IMR-90 (cell line): ENCODE measurements at regions not wholly inside any gene's neighbourhood (a gene's known extent, or its start where the extent isn't known, plus 50 kb on each side); places are given as distances from the start of the nearest gene placed in this dataset.

ENCODE experiments used
- ATAC-seq: fragments of 200-7000 bp; cut with Tn5 transposase; 2 replicates; pipeline ENCODE4 v1.9.1; 2020; ENCODE audit warnings: low read depth, mild to moderate bottlenecking, moderate library complexity
- BruUV-seq: library from RNA; stranded (reverse); fragments of 400-500 nt; replicated peaks from 2 replicates; lab custom pipeline; 2021; lab: Mats Ljungman, UMichigan
- CTCF ChIA-PET: fragments of 300-600 bp; formaldehyde crosslinking; extraction: SDS; loops from one replicate; lab custom pipeline; 2021; ENCODE audit warnings: antibody characterized with exemption; lab: Yijun Ruan, JAX
- POLR2A ChIA-PET: fragments of 300-600 bp; sonication (Branson Sonifier 250); formaldehyde crosslinking; loops from one replicate; lab custom pipeline; 2022; ENCODE audit warnings: antibody characterized with exemption; ENCODE audit not compliant: unreplicated experiment; lab: Charles Lee
- DNase-seq: peaks from one replicate; pipeline ENCODE4 v3.0.0; 2013
- H2AFZ ChIP-seq: replicated peaks from 2 replicates; pipeline ENCODE3; 2013; ENCODE audit warnings: low read length, mild to moderate bottlenecking; ENCODE audit not compliant: poor library complexity
- H2AK5ac ChIP-seq: 2 replicates; pipeline ENCODE4 v1.6.1; 2013; ENCODE audit warnings: low read depth, low read length, inconsistent platforms
- H2AK9ac ChIP-seq: replicated peaks from 2 replicates; pipeline ENCODE3; 2013; ENCODE audit warnings: mild to moderate bottlenecking, low read depth, low read length, moderate library complexity; ENCODE audit not compliant: poor library complexity
- H2BK120ac ChIP-seq: 2 replicates; pipeline ENCODE4 v1.6.1; 2013; ENCODE audit warnings: low read depth, low read length, inconsistent platforms
- H2BK15ac ChIP-seq: 3 replicates; pipeline ENCODE4 v1.6.1; 2013; ENCODE audit warnings: low read depth, low read length, inconsistent platforms
- H2BK20ac ChIP-seq: 2 replicates; pipeline ENCODE4 v1.6.1; 2013; ENCODE audit warnings: low read depth, mild to moderate bottlenecking, inconsistent platforms, low read length, moderate library complexity
- H2BK5ac ChIP-seq: 2 replicates; pipeline ENCODE4 v1.6.1; 2013; ENCODE audit warnings: mild to moderate bottlenecking, low read depth, low read length, inconsistent platforms; ENCODE audit not compliant: poor library complexity, severe bottlenecking
- H3K14ac ChIP-seq: replicated peaks from 2 replicates; pipeline ENCODE4 v1.6.1; 2013; ENCODE audit warnings: low read depth, low read length, inconsistent platforms
- H3K18ac ChIP-seq: 2 replicates; pipeline ENCODE4 v1.6.1; 2013; ENCODE audit warnings: low read depth, low read length, control low read depth
- H3K23ac ChIP-seq: 2 replicates; pipeline ENCODE4 v1.6.1; 2013; ENCODE audit warnings: low read depth, low read length, inconsistent platforms
- H3K27ac ChIP-seq: 2 replicates; pipeline ENCODE4 v1.5.1; 2013; ENCODE audit warnings: mild to moderate bottlenecking, control low read depth, low read length; ENCODE audit not compliant: insufficient read depth
- H3K27me3 ChIP-seq: 2 replicates; pipeline ENCODE4 v1.6.1; 2013; ENCODE audit warnings: low read length; ENCODE audit not compliant: control insufficient read depth, insufficient read depth
- H3K36me3 ChIP-seq: 2 replicates; pipeline ENCODE4 v1.6.1; 2013; ENCODE audit warnings: low read length, mixed read lengths; ENCODE audit not compliant: control insufficient read depth, insufficient read depth
- H3K4ac ChIP-seq: 2 replicates; pipeline ENCODE4 v1.6.1; 2013; ENCODE audit warnings: low read depth, low read length, inconsistent platforms
- H3K4me1 ChIP-seq: 2 replicates; pipeline ENCODE4 v1.6.1; 2013; ENCODE audit warnings: low read length, mixed read lengths; ENCODE audit not compliant: control insufficient read depth, insufficient read depth
- H3K4me2 ChIP-seq: 2 replicates; pipeline ENCODE4 v1.6.1; 2013; ENCODE audit warnings: low read depth, mild to moderate bottlenecking, control low read depth, low read length, moderate library complexity
- H3K4me3 ChIP-seq: 2 replicates; pipeline ENCODE4 v1.5.1; 2013; ENCODE audit warnings: low read depth, mild to moderate bottlenecking, control low read depth, low read length, moderate library complexity; ENCODE audit not compliant: insufficient read depth
- H3K56ac ChIP-seq: 2 replicates; pipeline ENCODE4 v1.6.1; 2013; ENCODE audit warnings: low read length, inconsistent platforms; ENCODE audit not compliant: insufficient read depth; ENCODE audit errors: extremely low read depth
- H3K79me1 ChIP-seq, 2 experiments: 2 replicates each; pipeline ENCODE4 v1.6.1; 2013; ENCODE audit warnings: low read length in 2 of 2, inconsistent platforms in 1 of 2, low read depth in 1 of 2
- H3K9ac ChIP-seq: 2 replicates; pipeline ENCODE4 v1.6.1; 2013; ENCODE audit warnings: low read depth, low read length, control low read depth
- H3K9me1 ChIP-seq: 2 replicates; pipeline ENCODE4 v1.6.1; 2013; ENCODE audit warnings: low read length, inconsistent platforms; ENCODE audit not compliant: insufficient read depth
- H3K9me3 ChIP-seq: 2 replicates; pipeline ENCODE4 v1.6.1; 2013; ENCODE audit warnings: low read length; ENCODE audit not compliant: control insufficient read depth, insufficient read depth
- H4K20me1 ChIP-seq: 2 replicates; pipeline ENCODE4 v1.6.1; 2013; ENCODE audit warnings: low read length, inconsistent platforms; ENCODE audit not compliant: insufficient read depth
- H4K5ac ChIP-seq: 2 replicates; pipeline ENCODE4 v1.6.1; 2013; ENCODE audit warnings: mild to moderate bottlenecking, low read depth, low read length, control low read depth
- H4K8ac ChIP-seq, 2 experiments: 2 replicates each; pipeline ENCODE4 v1.6.1; 2013; ENCODE audit warnings: low read depth in 2 of 2, low read length in 2 of 2, control low read depth in 1 of 2, inconsistent platforms in 1 of 2
- H4K91ac ChIP-seq: 2 replicates; pipeline ENCODE4 v1.6.1; 2013; ENCODE audit warnings: low read depth, low read length, inconsistent platforms; ENCODE audit not compliant: insufficient read depth
- BHLHE40 ChIP-seq: fragments of 150-350 bp; IDR thresholded peaks from 2 replicates; pipeline ENCODE4 v1.6.1; 2016; ENCODE audit warnings: mild to moderate bottlenecking, low read depth, low read length
- CHD1 ChIP-seq: IDR thresholded peaks from 2 replicates; pipeline ENCODE4 v1.6.1; 2012; ENCODE audit warnings: low read depth, low read length, improper control_type of control experiment
- FOS ChIP-seq: fragments of 150-350 bp; IDR thresholded peaks from 2 replicates; pipeline ENCODE4 v1.6.1; 2016; ENCODE audit warnings: low read depth, low read length
- MAZ ChIP-seq: IDR thresholded peaks from 2 replicates; pipeline ENCODE4 v1.6.1; 2012; ENCODE audit warnings: low read depth, mild to moderate bottlenecking, low read length, improper control_type of control experiment, moderate library complexity, borderline replicate concordance
- MXI1 ChIP-seq: IDR thresholded peaks from 2 replicates; pipeline ENCODE4 v1.6.1; 2012; ENCODE audit warnings: low read depth, mild to moderate bottlenecking, low read length, moderate library complexity, borderline replicate concordance
- POLR2A ChIP-seq: IDR thresholded peaks from 2 replicates; pipeline ENCODE4 v1.6.1; 2012; ENCODE audit warnings: mild to moderate bottlenecking, low read depth, low read length
- RAD21 ChIP-seq: IDR thresholded peaks from 2 replicates; pipeline ENCODE4 v1.6.1; 2012; ENCODE audit warnings: low read length, improper control_type of control experiment
- RFX5 ChIP-seq: IDR thresholded peaks from 2 replicates; pipeline ENCODE4 v1.8.0; 2012; ENCODE audit warnings: low read depth, mild to moderate bottlenecking, low read length, moderate library complexity
- whole genome bisulfite sequencing, 2 experiments: methylation state at CpG; one replicate each; pipeline versions ENCODE4 v1.1.5 to v1.1.7; 2013; ENCODE audit warnings: missing lambda C conversion rate in 2 of 2; ENCODE audit not compliant: insufficient read length in 1 of 2; ENCODE audit errors: extremely low coverage in 2 of 2; 5-methylcytosine and 5-hydroxymethylcytosine counted together
- dilution Hi-C: fragments of 300-500 bp; cut with HindIII; formaldehyde crosslinking; loops from one replicate; pipeline ENCODE4 v1.14.3; 2018; ENCODE audit warnings: low sequenced_read_pairs; ENCODE audit not compliant: unreplicated experiment
- in situ Hi-C: fragments of 300-500 bp; cut with MboI; formaldehyde crosslinking; loops from 3 replicates; pipeline ENCODE4 v1.14.3; 2019; ENCODE audit warnings: low sequenced_read_pairs, inconsistent platforms, mixed read lengths
- intact Hi-C: fragments of 100-400 bp; cut with micrococcal nuclease; formaldehyde crosslinking; loops from 2 replicates; pipeline ENCODE4 v1.10.0; 2022
- TF ChIP-seq, protein P1 (sequence below): fragments of 150-350 bp; IDR thresholded peaks from 2 replicates; pipeline ENCODE4 v1.6.1; 2016; ENCODE audit warnings: low read depth, mild to moderate bottlenecking, low read length, moderate library complexity, borderline replicate concordance

DNA sequence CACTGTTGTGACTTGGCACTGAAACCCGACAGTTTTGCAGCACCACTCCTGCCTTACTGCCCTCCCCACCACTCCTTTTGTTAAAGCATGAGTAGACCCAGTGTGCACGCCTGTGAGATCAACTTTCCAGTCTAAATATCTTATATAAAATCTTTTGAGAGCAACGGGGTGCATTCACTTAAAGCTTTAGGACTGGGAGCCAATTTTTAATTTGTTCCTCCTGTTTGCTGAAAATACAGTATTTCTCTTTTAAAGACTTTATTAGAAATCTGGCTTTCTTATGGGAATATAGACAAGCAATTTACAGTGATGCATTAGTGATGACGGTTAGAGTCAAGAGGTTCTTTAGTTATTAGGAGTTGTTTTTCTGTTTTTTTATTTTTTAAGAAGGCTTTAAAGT is 397.5 kb downstream of the TMEM167A start:
- no peaks in the 10 kb centered on the region for H3K4me1 ChIP-seq
- H3K36me3 ChIP-seq = no peaks in the 10 kb centered on the region
- H3K9ac ChIP-seq = no peak overlapping the region
- TF ChIP-seq FOS (no peak), RAD21 (no peak), MAZ (no peak), POLR2A (no peak), BHLHE40 (no peak), RFX5 (no peak), CHD1 (no peak), MXI1 (no peak)
- TF ChIP-seq, protein P1, sequence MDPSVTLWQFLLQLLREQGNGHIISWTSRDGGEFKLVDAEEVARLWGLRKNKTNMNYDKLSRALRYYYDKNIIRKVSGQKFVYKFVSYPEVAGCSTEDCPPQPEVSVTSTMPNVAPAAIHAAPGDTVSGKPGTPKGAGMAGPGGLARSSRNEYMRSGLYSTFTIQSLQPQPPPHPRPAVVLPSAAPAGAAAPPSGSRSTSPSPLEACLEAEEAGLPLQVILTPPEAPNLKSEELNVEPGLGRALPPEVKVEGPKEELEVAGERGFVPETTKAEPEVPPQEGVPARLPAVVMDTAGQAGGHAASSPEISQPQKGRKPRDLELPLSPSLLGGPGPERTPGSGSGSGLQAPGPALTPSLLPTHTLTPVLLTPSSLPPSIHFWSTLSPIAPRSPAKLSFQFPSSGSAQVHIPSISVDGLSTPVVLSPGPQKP = no peak
- no peak for ATAC-seq
- H4K8ac ChIP-seq = no peak overlapping the region
- no peak overlapping the region for H2AK5ac ChIP-seq
- no peaks in the 10 kb centered on the region for H3K9me1 ChIP-seq
- no CpG with 5 or more reads among the region's 4 CpGs for WGBS, 2 experiments
- no peak overlapping the region for H4K5ac ChIP-seq
- H2BK120ac ChIP-seq = no peak overlapping the region
- ChIA-PET POLR2A (no interaction called here), CTCF (no interaction called here)
- intact Hi-C loops = no loop called here
- H2BK15ac ChIP-seq = no peak overlapping the region
- no peak for DNase-seq
- H3K4me2 ChIP-seq = no peak overlapping the region
- no peak overlapping the region for H3K27ac ChIP-seq
- no peak overlapping the region for H3K56ac ChIP-seq
- H2AK9ac ChIP-seq = no peak overlapping the region
- no peak overlapping the region for H2AFZ ChIP-seq
- H4K91ac ChIP-seq = no peak overlapping the region
- no TSS peak for BruUV-seq
- in situ Hi-C loops = no loop called here
- no peaks in the 10 kb centered on the region for H4K20me1 ChIP-seq
- H3K79me1 ChIP-seq = no peaks in the 10 kb centered on the region
- H3K14ac ChIP-seq = no peak overlapping the region
- no peak overlapping the region for H3K23ac ChIP-seq
- H3K4ac ChIP-seq = no peak overlapping the region
- dilution Hi-C loops = no loop called here
- H2BK5ac ChIP-seq = no peak overlapping the region
- no peak overlapping the region for H2BK20ac ChIP-seq
- no peak overlapping the region for H3K4me3 ChIP-seq
- H3K9me3 ChIP-seq = no peaks in the 10 kb centered on the region
- H3K27me3 ChIP-seq = no peaks in the 10 kb centered on the region; the same call in none of the 2 replicates
- no peak overlapping the region for H3K18ac ChIP-seq
